Fibroblast of mammary gland (primary cell): ENCODE measurements at regions not wholly inside any gene's neighbourhood (a gene's known extent, or its start where the extent isn't known, plus 50 kb on each side); places are given as distances from the start of the nearest gene placed in this dataset.

Experiments used
- DNase-seq: peaks from one replicate; pipeline ENCODE4 v3.0.0-alpha.2; 2010; ENCODE audit warnings: low read depth
- H3K4me3 ChIP-seq: 2 replicates; pipeline ENCODE4 v1.5.1; 2011; ENCODE audit warnings: low read depth, mild to moderate bottlenecking, low read length, moderate library complexity; ENCODE audit not compliant: control insufficient read depth
- CTCF ChIP-seq: conservative IDR thresholded peaks from 2 replicates; pipeline ENCODE4 v1.5.1; 2011; ENCODE audit warnings: low read depth, low read length, inconsistent platforms; ENCODE audit not compliant: control insufficient read depth, insufficient read depth

GRCh38 chr21:21673959-21674358 lies 675.8 kb downstream of the NCAM2 start:
- H3K4me3 ChIP-seq, result no peak overlapping the region
- DNase-seq, result no peak
- TF ChIP-seq CTCF, result no peak

DNA sequence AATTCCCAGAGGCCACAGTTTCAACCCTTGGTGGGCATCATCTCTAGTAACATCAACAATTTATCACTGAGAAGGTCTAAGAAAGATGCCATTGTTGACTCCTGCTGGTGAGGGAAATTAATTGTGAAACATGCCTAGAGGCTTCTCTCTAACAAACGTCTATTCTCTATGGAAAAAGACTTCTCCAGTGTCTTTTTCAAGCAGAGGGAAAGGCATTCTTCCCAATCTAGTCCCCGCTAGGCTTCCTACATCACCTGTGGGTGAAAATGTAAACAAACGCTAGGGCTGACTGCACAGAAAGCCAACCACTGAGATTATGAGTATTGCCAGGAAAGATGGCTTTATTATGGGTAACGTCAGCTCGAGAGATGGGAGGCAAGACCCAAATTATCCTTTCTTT lies 677.4 kb downstream of the NCAM2 start:
- no peak for TF ChIP-seq CTCF
- H3K4me3 ChIP-seq, result no peak overlapping the region
- no peak for DNase-seq

DNA sequence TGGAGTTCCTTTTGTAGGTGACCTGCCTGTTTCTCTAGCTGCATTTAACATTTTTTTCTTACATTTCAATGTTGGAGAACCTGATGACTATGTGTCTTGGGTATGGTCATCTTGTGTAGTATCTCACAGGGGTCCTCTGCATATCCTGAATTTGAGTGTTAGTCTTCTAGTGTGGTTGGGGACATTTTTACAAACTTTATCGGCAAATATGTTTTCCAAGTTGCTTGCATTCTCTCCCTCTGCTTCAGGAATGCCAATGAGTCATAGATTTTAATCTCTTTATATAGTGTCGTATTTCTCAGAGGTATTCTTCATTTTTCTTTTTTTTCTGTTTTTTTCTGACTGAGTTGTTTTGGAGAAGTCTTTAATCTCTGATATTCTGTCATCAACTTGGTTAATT lies 684.0 kb downstream of the NCAM2 start:
- no peak for TF ChIP-seq CTCF
- no peak overlapping the region for H3K4me3 ChIP-seq
- DNase-seq, result peak; percentile 24

- peak; percentile 68 for TF ChIP-seq CTCF
- no peak overlapping the region for H3K4me3 ChIP-seq
- peak; percentile 50 for DNase-seq
Measured at GRCh38 chr21:21688889-21689288, 690.7 kb downstream of the NCAM2 start.

DNA sequence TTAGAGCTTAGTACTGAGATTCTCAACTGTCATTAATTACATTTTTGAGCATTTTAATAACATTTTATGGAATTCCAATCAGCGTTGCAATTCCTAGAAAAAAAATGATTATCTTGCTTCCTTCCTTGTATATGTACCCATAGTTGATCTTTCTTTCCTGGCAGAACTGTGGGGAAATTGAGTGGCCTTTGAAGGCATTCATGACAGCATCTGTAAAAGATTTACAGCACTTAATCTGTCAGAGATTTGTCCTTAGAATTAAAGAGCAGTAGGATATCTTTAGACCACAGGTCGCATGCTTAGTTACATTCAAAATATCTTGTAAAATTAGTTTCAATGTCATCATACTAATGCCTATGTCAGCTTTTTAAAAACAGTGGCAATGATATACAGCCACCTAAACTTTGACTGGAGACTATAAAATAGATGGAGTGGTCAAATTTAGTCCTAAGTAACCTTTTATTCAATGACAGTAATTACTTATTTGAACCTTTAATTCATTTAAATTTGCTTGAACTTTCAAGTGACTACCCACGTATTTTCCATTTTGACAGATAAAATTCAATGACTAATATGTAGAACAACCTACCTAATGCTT lies 692.0 kb downstream of the NCAM2 start:
- H3K4me3 ChIP-seq, result no peak overlapping the region
- no peak for TF ChIP-seq CTCF
- DNase-seq, result no peak

GRCh38 chr21:21712748-21713520 lies 714.7 kb downstream of the NCAM2 start:
- DNase-seq, result peak; percentile 73
- no peak overlapping the region for H3K4me3 ChIP-seq
- no peak for TF ChIP-seq CTCF
